Activated T-helper 1 cell treated with anti-CD3 and anti-CD28 coated beads, Interleukin-12 subunit alpha, Interleukin-12 subunit beta, Interleukin-2, Interleukin-4 antibody, amounts not matched to agents 30 ng/mL and 10 ng/mL and 1 ng/mL, durations not matched to agents 14 hours and 24 hours and 36 hours (primary cell): ENCODE measurements at regions not wholly inside any gene's neighbourhood (a gene's known extent, or its start where the extent isn't known, plus 50 kb on each side); places are given as distances from the start of the nearest gene placed in this dataset.

Experiments
- DNase-seq: peaks from one replicate; pipeline ENCODE4 v3.0.0; 2021; ENCODE audit warnings: low spot score
- H3K27ac Mint-ChIP-seq: one replicate; pipeline ENCODE4 v1.8.0; 2021; ENCODE audit warnings: mild to moderate bottlenecking, mixed read lengths
- H3K27me3 Mint-ChIP-seq: one replicate; pipeline ENCODE4 v1.8.0; 2022; ENCODE audit warnings: mild to moderate bottlenecking, moderate library complexity, mixed read lengths; ENCODE audit not compliant: insufficient read depth
- H3K36me3 Mint-ChIP-seq: one replicate; pipeline ENCODE4 v1.8.0; 2021; ENCODE audit warnings: low read depth, mixed read lengths
- H3K4me1 Mint-ChIP-seq: one replicate; pipeline ENCODE4 v1.8.0; 2021; ENCODE audit warnings: low read depth, mixed read lengths
- H3K4me3 Mint-ChIP-seq: one replicate; pipeline ENCODE4 v1.8.0; 2021; ENCODE audit warnings: mild to moderate bottlenecking, moderate library complexity, mixed read lengths
- H3K9me3 Mint-ChIP-seq: one replicate; pipeline ENCODE4 v1.8.0; 2021; ENCODE audit warnings: mixed read lengths
- intact Hi-C: fragments of 100-400 bp; cut with micrococcal nuclease; formaldehyde crosslinking; loops from one replicate; pipeline ENCODE4 v1.15.1; 2024

DNA sequence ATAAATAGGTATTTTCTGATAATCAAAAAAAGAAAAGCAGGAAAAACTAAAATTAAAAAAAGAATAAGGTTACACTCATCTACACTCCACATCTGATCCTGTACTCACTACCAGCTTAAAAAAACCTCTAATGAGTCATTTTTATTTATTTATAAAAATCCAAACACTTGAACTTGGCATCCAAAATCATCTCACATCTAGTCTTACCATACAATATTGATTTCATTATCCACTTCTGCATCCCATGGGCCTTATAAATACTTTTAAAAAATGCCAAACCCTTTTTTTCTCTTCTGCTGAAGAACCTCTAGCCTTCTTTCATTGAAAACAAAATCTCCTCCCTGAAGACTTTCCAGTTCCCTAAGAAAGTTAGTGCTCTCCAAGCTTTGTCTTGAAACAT is 109.7 kb downstream of the TMTC3 start:
- Mint-ChIP-seq H3K27ac (no peak overlapping the region), H3K4me1 (no peaks in the 10 kb centered on the region), H3K9me3 (no peaks in the 10 kb centered on the region), H3K27me3 (peaks cover 3% of the 10 kb centered on the region), H3K36me3 (no peaks in the 10 kb centered on the region), H3K4me3 (no peak overlapping the region)
- no peak for DNase-seq
- intact Hi-C loops = no loop called here

GRCh38 chr12:88253371-88253978 is 111.4 kb downstream of the TMTC3 start:
- no peaks in the 10 kb centered on the region for H3K4me1 Mint-ChIP-seq
- no peak overlapping the region for H3K4me3 Mint-ChIP-seq
- no peaks in the 10 kb centered on the region for H3K9me3 Mint-ChIP-seq
- H3K27ac Mint-ChIP-seq = no peak overlapping the region
- DNase-seq = no peak
- intact Hi-C loops = no loop called here
- H3K36me3 Mint-ChIP-seq = no peaks in the 10 kb centered on the region
- peaks cover 3% of the 10 kb centered on the region for H3K27me3 Mint-ChIP-seq

GRCh38 chr12:88255224-88255623 is 113.1 kb downstream of the TMTC3 start:
- intact Hi-C loops = no loop called here
- Mint-ChIP-seq H3K4me3 (no peak overlapping the region), H3K9me3 (no peaks in the 10 kb centered on the region), H3K4me1 (no peaks in the 10 kb centered on the region), H3K27me3 (peaks cover 3% of the 10 kb centered on the region), H3K36me3 (no peaks in the 10 kb centered on the region), H3K27ac (no peak overlapping the region)
- DNase-seq = no peak

DNA sequence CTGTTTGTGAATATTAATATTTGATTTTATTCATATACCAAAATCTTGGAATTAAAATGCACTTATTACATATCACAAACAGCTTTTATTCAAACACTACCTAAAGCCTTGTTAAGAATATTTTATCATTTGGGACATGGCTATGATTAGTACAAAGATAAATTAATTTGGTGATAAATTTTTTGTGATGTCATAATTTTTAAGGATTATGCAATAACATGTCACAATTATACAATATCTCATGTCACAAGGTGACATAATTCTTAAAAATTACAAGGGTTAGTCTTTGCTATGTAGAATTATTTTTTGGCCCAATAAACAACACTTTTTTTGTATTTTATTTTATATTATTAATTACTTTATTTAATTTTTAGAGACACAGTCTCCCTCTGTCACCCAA is 113.7 kb downstream of the TMTC3 start:
- Mint-ChIP-seq H3K27me3 (peaks cover 3% of the 10 kb centered on the region), H3K4me3 (no peak overlapping the region), H3K27ac (no peak overlapping the region), H3K36me3 (no peaks in the 10 kb centered on the region), H3K9me3 (no peaks in the 10 kb centered on the region), H3K4me1 (no peaks in the 10 kb centered on the region)
- no peak for DNase-seq
- intact Hi-C loops = no loop called here

GRCh38 chr12:88258396-88258795 is 116.3 kb downstream of the TMTC3 start:
- no peaks in the 10 kb centered on the region for H3K36me3 Mint-ChIP-seq
- intact Hi-C loops = no loop called here
- peaks cover 3% of the 10 kb centered on the region for H3K27me3 Mint-ChIP-seq
- DNase-seq = no peak
- H3K9me3 Mint-ChIP-seq = no peaks in the 10 kb centered on the region
- H3K4me3 Mint-ChIP-seq = no peak overlapping the region
- H3K4me1 Mint-ChIP-seq = no peaks in the 10 kb centered on the region
- no peak overlapping the region for H3K27ac Mint-ChIP-seq

DNA sequence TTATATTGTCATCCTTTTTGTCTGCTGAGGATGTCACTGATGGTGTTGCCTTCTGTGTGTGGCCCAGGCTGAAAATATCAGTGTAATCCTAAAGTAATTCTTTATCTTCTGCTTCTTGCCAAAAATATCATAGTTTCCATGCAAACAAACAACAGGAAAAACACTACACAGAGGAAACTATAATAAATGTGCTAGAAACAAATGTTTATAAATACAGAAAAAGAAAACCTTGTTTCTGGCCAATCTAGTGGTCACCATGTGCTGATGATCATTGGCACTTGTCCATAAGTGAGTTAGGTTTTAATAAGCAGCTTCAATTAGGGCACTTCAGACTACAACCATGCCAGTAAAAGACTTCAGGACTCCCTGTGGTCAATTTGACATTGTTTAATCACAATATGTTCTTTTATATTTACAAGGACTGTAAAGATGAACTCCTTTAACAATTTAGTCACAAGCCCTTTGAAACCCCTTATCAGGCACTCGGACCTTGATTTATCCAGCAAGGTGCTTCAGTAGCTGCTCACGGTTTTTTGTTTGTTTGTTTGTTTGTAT is 124.8 kb downstream of the TMTC3 start:
- H3K4me1 Mint-ChIP-seq = no peaks in the 10 kb centered on the region
- peaks cover 2% of the 10 kb centered on the region for H3K27me3 Mint-ChIP-seq
- H3K27ac Mint-ChIP-seq = no peak overlapping the region
- H3K4me3 Mint-ChIP-seq = no peak overlapping the region
- no peak for DNase-seq
- H3K36me3 Mint-ChIP-seq = no peaks in the 10 kb centered on the region
- intact Hi-C loops = no loop called here
- H3K9me3 Mint-ChIP-seq = no peaks in the 10 kb centered on the region

DNA sequence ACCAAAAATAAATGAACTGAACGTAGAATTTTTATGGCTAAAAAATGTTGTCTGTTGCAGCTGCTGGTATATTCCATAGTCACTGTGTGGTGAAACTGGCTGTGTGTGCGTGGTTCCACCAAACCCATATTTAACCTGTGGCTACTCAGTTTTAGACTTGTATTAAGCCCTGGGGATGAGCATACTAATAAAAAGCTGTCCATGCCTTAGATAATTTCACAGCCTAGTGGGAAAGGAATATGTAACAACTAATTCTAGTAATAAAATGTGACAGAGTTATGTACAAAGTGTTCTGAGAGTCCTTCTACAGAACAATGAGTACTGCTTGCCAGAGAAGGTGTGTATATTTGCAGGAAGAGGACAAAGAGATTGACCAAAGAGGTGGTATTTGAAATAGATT is 125.5 kb downstream of the TMTC3 start:
- no peak overlapping the region for H3K4me3 Mint-ChIP-seq
- H3K27me3 Mint-ChIP-seq = peaks cover 2% of the 10 kb centered on the region
- no peak for DNase-seq
- intact Hi-C loops = no loop called here
- no peak overlapping the region for H3K27ac Mint-ChIP-seq
- H3K4me1 Mint-ChIP-seq = no peaks in the 10 kb centered on the region
- no peaks in the 10 kb centered on the region for H3K36me3 Mint-ChIP-seq
- H3K9me3 Mint-ChIP-seq = no peaks in the 10 kb centered on the region

DNA sequence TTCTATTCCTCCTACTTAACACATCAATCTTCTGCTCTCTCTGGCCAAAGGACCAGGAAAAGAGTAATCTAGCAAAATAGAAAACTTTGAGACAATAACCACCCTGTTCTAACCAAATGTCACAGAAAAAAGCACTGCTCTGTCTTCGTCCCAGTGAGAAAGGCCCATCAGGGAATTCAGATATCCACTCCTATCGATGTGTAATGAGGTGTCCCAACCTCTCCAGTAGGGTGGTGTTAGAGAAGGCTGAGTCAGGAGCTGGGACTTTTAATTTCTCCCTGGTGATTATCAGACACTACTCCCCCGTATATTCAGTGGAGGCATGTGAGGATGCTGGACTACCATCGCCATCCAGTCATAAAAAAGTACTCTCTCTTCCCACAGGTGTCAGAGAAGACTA is 130.3 kb downstream of the TMTC3 start:
- no peaks in the 10 kb centered on the region for H3K9me3 Mint-ChIP-seq

DNA sequence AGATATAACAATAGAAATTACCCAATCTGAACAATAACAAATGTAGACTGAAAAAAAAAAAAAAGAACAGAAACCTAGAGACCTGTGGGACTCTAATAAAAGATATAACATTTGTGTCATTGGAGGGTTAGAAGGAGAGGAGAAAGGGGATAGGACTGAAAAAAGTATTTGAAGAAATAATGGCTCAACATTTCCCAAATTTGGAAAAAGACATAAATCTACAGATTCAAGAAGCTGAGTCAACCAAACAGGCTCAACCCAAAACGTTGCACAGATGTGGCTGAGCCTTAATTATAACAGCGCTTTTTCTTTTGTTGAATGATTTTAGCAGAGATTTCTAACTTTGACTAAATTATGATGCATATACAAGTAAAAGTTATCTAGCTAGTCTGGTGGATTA is 131.3 kb downstream of the TMTC3 start:
- Mint-ChIP-seq H3K4me3 (no peak overlapping the region), H3K36me3 (no peaks in the 10 kb centered on the region), H3K9me3 (no peaks in the 10 kb centered on the region), H3K4me1 (no peaks in the 10 kb centered on the region), H3K27me3 (peaks cover 2% of the 10 kb centered on the region), H3K27ac (no peak overlapping the region)
- no peak for DNase-seq
- intact Hi-C loops = no loop called here

More for the DNA sequence above, 130.3 kb downstream of the TMTC3 start:
- Mint-ChIP-seq H3K36me3 (no peaks in the 10 kb centered on the region), H3K27ac (no peak overlapping the region), H3K27me3 (peaks cover 2% of the 10 kb centered on the region), H3K4me1 (no peaks in the 10 kb centered on the region), H3K4me3 (no peak overlapping the region)
- no peak for DNase-seq
- intact Hi-C loops = no loop called here

- Mint-ChIP-seq H3K9me3 (no peaks in the 10 kb centered on the region), H3K4me1 (no peaks in the 10 kb centered on the region), H3K27me3 (peaks cover 2% of the 10 kb centered on the region), H3K36me3 (no peaks in the 10 kb centered on the region), H3K4me3 (no peak overlapping the region), H3K27ac (no peak overlapping the region)
- no peak for DNase-seq
- intact Hi-C loops = no loop called here
These were observed 131.8 kb downstream of the TMTC3 start for GRCh38 chr12:88273875-88274274.

GRCh38 chr12:88291498-88292131 is 149.5 kb downstream of the TMTC3 start:
- DNase-seq = no peak
- Mint-ChIP-seq H3K36me3 (peaks cover 2% of the 10 kb centered on the region), H3K4me1 (peaks cover 11% of the 10 kb centered on the region), H3K27ac (no peak overlapping the region), H3K27me3 (no peaks in the 10 kb centered on the region), H3K9me3 (peaks cover 13% of the 10 kb centered on the region), H3K4me3 (no peak overlapping the region)
- intact Hi-C loops = loop anchor here (10.0 kb wide), 2 partner anchors 1173 to 1203 kb away; no protein-coding TSS in a partner anchor

DNA sequence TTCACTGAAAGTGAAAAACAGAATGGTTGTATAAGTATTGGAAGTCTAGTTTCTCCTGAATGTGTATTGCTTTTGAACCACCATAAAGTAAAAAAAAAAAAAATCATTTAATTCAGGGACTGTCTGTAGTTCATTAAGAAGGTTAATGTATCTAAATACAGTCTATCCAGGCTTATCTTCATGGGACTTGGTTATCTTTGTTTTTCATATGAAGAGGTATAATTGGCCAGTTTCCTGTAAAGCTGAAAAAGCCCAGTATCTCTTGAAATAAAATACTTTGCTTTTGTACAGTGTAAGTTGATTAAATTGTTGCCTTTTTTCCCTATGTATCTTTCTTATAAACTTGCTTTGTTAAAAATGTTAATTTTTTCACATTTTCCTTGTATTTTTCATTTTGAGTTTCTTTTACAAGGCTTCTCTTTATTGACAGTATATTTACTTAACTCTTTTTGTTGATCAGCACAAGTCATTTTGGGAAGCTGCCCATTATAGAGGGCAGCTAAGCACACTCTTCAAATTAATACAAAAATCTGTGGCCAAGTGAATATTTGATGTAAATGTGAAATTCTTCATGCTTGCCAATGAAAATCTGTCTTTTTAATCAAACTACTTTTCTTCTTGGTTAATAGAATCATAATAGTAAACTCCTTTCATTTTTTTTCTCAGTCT is 156.0 kb downstream of the TMTC3 start:
- peak overlapping the region; percentile 76 for H3K27ac Mint-ChIP-seq
- no peak for DNase-seq
- H3K4me1 Mint-ChIP-seq = peaks cover 39% of the 10 kb centered on the region
- H3K36me3 Mint-ChIP-seq = peaks cover 3% of the 10 kb centered on the region
- no peaks in the 10 kb centered on the region for H3K27me3 Mint-ChIP-seq
- intact Hi-C loops = loop anchor here (2.0 to 10.0 kb wide), 7 partner anchors 263 to 1804 kb away; a partner anchor contains a TSS
- peak overlapping the region; percentile 40 for H3K4me3 Mint-ChIP-seq
- peaks cover 12% of the 10 kb centered on the region for H3K9me3 Mint-ChIP-seq

DNA sequence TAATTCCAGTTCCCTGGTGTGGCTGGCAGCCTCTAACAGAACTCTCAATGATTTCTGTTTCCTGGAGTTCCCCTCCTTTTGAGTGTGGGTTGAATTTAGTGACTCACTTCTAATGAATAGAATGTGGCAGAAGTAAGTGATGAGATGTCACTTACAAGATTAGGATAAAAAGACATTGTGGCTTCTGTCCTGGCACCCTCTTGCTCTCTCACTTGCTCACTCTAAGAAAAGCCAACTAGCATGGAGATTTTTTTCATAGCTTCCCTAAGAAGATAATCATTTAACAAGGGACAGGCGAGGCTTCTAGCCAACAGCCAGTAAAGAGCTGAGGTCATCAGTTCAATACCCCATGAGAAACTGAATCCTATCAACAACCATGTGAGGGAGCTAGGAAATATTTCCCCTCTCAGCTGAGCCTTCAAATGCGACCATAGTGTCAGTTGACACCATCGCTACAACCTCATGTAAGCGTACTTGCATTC is 156.7 kb downstream of the TMTC3 start:
- peak overlapping the region; percentile 76 for H3K27ac Mint-ChIP-seq
- H3K36me3 Mint-ChIP-seq = peaks cover 3% of the 10 kb centered on the region
- intact Hi-C loops = loop anchor here (1.0 to 10.0 kb wide), 13 partner anchors 57 to 1803 kb away; partner anchors contain the start of genes CEP290 and TMTC3
- H3K4me1 Mint-ChIP-seq = peaks cover 39% of the 10 kb centered on the region
- no peaks in the 10 kb centered on the region for H3K27me3 Mint-ChIP-seq
- DNase-seq = no peak
- peak overlapping the region; percentile 40 for H3K4me3 Mint-ChIP-seq
- peaks cover 11% of the 10 kb centered on the region for H3K9me3 Mint-ChIP-seq
